ENCODE measurements at regions not wholly inside any gene's neighbourhood (a gene's known extent, or its start where the extent isn't known, plus 50 kb on each side); places are given as distances from the start of the nearest gene placed in this dataset.
"Not testable (repeated sequence)": the region's sequence is repeated elsewhere in the genome, so short reads cannot be mapped to it uniquely, and the experiment has no call there.

- TF ChIP-seq, protein P1, sequence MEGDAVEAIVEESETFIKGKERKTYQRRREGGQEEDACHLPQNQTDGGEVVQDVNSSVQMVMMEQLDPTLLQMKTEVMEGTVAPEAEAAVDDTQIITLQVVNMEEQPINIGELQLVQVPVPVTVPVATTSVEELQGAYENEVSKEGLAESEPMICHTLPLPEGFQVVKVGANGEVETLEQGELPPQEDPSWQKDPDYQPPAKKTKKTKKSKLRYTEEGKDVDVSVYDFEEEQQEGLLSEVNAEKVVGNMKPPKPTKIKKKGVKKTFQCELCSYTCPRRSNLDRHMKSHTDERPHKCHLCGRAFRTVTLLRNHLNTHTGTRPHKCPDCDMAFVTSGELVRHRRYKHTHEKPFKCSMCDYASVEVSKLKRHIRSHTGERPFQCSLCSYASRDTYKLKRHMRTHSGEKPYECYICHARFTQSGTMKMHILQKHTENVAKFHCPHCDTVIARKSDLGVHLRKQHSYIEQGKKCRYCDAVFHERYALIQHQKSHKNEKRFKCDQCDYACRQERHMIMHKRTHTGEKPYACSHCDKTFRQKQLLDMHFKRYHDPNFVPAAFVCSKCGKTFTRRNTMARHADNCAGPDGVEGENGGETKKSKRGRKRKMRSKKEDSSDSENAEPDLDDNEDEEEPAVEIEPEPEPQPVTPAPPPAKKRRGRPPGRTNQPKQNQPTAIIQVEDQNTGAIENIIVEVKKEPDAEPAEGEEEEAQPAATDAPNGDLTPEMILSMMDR (conservative IDR thresholded peaks at IDR 0.05; ENCODE audit: low read depth in 2 of 2): no peak
- no peak for TF ChIP-seq STAT1 (IDR thresholded peaks at IDR 0.05; ENCODE audit: unreplicated experiment)
- TF ChIP-seq, protein P2, sequence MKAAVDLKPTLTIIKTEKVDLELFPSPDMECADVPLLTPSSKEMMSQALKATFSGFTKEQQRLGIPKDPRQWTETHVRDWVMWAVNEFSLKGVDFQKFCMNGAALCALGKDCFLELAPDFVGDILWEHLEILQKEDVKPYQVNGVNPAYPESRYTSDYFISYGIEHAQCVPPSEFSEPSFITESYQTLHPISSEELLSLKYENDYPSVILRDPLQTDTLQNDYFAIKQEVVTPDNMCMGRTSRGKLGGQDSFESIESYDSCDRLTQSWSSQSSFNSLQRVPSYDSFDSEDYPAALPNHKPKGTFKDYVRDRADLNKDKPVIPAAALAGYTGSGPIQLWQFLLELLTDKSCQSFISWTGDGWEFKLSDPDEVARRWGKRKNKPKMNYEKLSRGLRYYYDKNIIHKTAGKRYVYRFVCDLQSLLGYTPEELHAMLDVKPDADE (IDR thresholded peaks at IDR 0.05): no peak
These were observed 1099.7 kb downstream of the DIAPH3 start (continued) for GRCh38 chr13:59064042-59064441.

DNA sequence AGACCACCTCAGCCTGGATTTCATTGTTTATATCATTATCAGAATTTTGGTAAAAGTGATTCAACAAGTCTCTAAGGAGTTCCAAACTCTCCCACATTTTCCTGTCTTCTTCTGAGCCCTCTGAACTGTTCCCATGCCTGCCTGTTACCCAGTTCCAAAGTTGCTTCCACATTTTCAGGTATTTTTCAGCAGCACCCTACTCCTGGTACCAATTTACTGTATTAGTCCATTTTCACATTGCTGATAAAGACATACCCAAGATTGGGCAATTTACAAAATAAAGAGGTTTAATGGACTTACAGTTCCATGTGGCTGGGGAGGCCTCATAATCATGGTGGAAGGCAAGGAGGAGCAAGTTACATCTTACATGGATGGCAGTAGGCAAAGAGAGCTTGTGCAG, 1087.3 kb downstream of the DIAPH3 start:
- peaks cover 42% of the 10 kb centered on the region for H3K9me3 Mint-ChIP-seq
- not testable (repeated sequence) for H3K27me3 ChIP-seq (ENCODE audit: insufficient read depth); ATAC-seq; H3K4me1 Mint-ChIP-seq; H3K4me3 Mint-ChIP-seq; H4K20me1 ChIP-seq (replicated peaks; ENCODE audit: insufficient read depth); H3K9me2 ChIP-seq (ENCODE audit: insufficient read depth); H3F3A ChIP-seq (replicated peaks; ENCODE audit: low read depth); H3K27ac ChIP-seq (ENCODE audit: low read depth); H2AFZ ChIP-seq; H3K27ac Mint-ChIP-seq; H3K36me3 ChIP-seq (ENCODE audit: insufficient read depth); DNase-seq (ENCODE audit: low spot score); H3K4me1 ChIP-seq (ENCODE audit: insufficient read depth); H3K4me2 ChIP-seq; H3K27me3 Mint-ChIP-seq (ENCODE audit: insufficient read depth, low read depth, poor library complexity); H3K79me2 ChIP-seq (replicated peaks; ENCODE audit: insufficient read depth); H3K4me3 ChIP-seq
- H3K36me3 Mint-ChIP-seq (ENCODE audit: low read depth): peaks cover 32% of the 10 kb centered on the region

GRCh38 chr13:59086147-59086546, 1077.6 kb downstream of the DIAPH3 start:
- H3K4me1 ChIP-seq (ENCODE audit: insufficient read depth): no peaks in the 10 kb centered on the region
- H3K27ac Mint-ChIP-seq: no peak overlapping the region
- H2AFZ ChIP-seq: no peak overlapping the region
- H3K4me3 Mint-ChIP-seq: no peak overlapping the region
- no peaks in the 10 kb centered on the region for H3F3A ChIP-seq (replicated peaks; ENCODE audit: low read depth)
- H4K20me1 ChIP-seq (replicated peaks; ENCODE audit: insufficient read depth): no peaks in the 10 kb centered on the region
- no peaks in the 10 kb centered on the region for H3K9me3 Mint-ChIP-seq
- no peak for TF ChIP-seq NANOG (IDR thresholded peaks at IDR 0.05; ENCODE audit: borderline replicate concordance)
- TF ChIP-seq, protein P2 (IDR thresholded peaks at IDR 0.05): no peak
- no peak for TF ChIP-seq JUNB (IDR thresholded peaks at IDR 0.05; ENCODE audit: unreplicated experiment)
- TF ChIP-seq, protein P3, sequence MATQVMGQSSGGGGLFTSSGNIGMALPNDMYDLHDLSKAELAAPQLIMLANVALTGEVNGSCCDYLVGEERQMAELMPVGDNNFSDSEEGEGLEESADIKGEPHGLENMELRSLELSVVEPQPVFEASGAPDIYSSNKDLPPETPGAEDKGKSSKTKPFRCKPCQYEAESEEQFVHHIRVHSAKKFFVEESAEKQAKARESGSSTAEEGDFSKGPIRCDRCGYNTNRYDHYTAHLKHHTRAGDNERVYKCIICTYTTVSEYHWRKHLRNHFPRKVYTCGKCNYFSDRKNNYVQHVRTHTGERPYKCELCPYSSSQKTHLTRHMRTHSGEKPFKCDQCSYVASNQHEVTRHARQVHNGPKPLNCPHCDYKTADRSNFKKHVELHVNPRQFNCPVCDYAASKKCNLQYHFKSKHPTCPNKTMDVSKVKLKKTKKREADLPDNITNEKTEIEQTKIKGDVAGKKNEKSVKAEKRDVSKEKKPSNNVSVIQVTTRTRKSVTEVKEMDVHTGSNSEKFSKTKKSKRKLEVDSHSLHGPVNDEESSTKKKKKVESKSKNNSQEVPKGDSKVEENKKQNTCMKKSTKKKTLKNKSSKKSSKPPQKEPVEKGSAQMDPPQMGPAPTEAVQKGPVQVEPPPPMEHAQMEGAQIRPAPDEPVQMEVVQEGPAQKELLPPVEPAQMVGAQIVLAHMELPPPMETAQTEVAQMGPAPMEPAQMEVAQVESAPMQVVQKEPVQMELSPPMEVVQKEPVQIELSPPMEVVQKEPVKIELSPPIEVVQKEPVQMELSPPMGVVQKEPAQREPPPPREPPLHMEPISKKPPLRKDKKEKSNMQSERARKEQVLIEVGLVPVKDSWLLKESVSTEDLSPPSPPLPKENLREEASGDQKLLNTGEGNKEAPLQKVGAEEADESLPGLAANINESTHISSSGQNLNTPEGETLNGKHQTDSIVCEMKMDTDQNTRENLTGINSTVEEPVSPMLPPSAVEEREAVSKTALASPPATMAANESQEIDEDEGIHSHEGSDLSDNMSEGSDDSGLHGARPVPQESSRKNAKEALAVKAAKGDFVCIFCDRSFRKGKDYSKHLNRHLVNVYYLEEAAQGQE (IDR thresholded peaks at IDR 0.05; ENCODE audit: unreplicated experiment): no peak
- no peak for TF ChIP-seq STAT1 (IDR thresholded peaks at IDR 0.05; ENCODE audit: unreplicated experiment)
- TF ChIP-seq CREB1 (CRISPR knock-in tag; IDR thresholded peaks at IDR 0.05; ENCODE audit: low read depth): no peak
- no peak for DNase-seq (ENCODE audit: low spot score)
- H3K79me2 ChIP-seq (replicated peaks; ENCODE audit: insufficient read depth): no peaks in the 10 kb centered on the region
- no peaks in the 10 kb centered on the region for H3K36me3 ChIP-seq (ENCODE audit: insufficient read depth)
- H3K9me2 ChIP-seq (ENCODE audit: insufficient read depth): no peaks in the 10 kb centered on the region
- no peaks in the 10 kb centered on the region for H3K27me3 ChIP-seq (ENCODE audit: insufficient read depth)
- no peaks in the 10 kb centered on the region for H3K36me3 Mint-ChIP-seq (ENCODE audit: low read depth)
- no peak overlapping the region for H3K27ac ChIP-seq (ENCODE audit: low read depth)
- no peak overlapping the region for H3K4me3 ChIP-seq
- H3K4me1 Mint-ChIP-seq: no peaks in the 10 kb centered on the region
- no peak for ATAC-seq
- no peaks in the 10 kb centered on the region for H3K27me3 Mint-ChIP-seq (ENCODE audit: insufficient read depth, low read depth, poor library complexity)
- no peak overlapping the region for H3K4me2 ChIP-seq

Measured in GM23338 (cell line).